Stimulated activated CD8-positive, alpha-beta memory T cell treated with anti-CD3 and anti-CD28 coated beads, Interleukin-15, amount 100 ng/mL, for 1 hour (primary cell): ENCODE measurements at regions not wholly inside any gene's neighbourhood (a gene's known extent, or its start where the extent isn't known, plus 50 kb on each side); places are given as distances from the start of the nearest gene placed in this dataset.
A peak's percentile ranks its signal among the peaks of the same experiment; 100 is the strongest.

Experiments
- DNase-seq: peaks from one replicate; pipeline ENCODE4 v3.0.0-alpha.2; 2020; ENCODE audit warnings: low read depth

GRCh38 chr1:114314098-114314497 is 160.4 kb upstream of the SYT6 start:
- DNase-seq = no peak

DNA sequence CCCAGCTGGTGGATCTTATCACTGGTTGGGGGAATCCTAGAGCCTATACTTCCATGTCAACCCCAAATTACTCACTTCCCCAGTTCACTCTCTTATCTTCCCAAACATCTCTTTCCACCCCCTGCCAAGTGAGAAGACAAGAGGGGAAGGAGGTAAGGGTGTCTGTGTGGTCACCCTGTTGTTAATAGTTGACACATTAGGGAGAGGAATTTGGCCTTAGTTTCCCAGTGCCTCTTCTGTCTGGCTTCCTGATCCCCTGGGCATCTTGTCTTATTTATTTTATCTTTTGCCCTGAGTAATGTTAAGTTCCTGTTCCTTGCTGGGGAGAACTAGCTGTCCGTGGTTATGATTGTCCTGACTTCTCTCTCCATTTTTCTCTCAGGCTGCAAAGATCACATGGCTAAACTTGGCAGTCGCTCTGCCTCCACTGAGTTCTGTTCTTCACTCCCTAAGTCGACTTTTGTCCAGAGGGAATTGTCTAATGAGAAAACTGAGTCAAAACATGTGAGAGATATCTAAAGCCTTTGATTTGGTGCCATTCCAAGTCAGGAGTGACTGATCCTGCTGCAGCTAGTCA is 157.1 kb upstream of the SYT6 start:
- DNase-seq = no peak

DNA sequence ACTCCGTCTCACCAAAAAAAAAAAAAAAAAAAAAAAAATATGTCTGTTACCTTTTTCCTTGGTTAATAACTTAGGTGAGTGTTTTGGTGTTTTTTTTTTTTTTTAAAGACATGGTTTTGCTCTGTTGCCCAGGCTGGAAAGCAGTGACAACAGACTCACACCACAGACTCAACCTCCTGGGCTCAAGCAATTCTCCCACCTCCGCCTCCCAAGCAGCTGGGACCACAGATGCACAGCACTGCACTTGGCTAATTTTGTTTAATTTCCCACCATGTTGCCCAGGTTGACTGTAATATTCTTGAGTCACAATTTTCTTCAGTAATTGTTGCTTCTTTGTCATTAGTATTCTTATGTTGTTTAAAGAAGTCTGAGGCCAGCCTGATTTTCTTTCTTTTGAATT is 149.2 kb upstream of the SYT6 start:
- no peak for DNase-seq

GRCh38 chr1:114299331-114299975 is 145.8 kb upstream of the SYT6 start:
- DNase-seq = no peak

DNA sequence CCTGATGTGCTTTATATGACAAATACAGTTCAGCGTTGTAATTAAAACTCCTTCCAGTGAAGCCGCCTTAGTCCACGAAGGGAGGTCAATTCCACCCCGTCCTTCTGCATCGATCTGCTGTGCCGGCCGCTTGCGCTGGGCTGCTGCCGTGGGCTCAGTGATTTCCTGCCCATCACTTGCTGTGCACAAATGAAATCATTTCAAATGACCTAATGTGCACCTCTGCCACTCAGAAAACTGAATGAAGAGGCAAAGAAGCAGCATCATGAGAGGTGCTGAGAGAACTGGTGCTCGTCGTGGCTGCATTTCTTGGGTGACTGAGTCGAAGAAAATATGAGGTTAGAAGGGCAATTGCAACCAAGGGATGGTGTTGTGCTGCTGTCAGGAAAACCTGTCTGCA is 144.3 kb upstream of the SYT6 start:
- DNase-seq = no peak

DNA sequence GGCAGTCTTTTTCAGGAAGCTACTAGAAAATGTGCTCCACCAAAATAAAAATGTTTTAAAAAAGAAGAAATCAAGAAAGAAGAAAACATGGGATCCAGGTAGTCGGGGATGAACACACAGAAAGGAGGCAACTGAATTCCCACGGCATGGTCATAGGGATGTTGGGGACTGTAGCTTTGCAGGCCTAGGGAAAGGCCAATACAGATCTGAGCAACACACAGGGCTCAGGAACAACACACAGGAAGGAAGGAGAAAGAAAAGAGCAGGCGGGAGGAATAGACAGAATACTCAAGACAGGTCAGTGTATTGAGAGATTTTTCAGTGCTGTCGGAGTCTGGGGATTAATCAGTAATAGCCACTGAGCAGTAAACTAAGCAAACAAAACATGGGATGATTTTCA is 142.7 kb upstream of the SYT6 start:
- DNase-seq = no peak

DNA sequence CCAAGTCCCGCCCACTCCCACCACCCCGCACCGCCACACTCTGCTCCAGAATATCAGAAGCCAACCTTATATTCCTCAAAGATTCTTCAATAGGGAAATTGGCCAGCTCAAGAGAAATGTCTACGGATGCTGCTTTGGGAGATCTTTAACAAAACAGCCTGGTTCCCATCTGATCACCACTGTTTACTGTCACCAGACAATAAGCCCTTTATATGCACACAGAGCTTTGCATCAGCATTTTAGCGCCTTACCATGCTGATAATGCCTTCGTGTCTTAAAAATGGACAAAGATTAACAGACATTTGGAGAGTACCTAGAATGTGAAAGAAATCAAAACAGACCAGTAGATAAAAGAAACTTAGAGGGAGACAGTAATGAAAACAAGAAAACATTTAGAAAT is 141.7 kb upstream of the SYT6 start:
- no peak for DNase-seq

DNA sequence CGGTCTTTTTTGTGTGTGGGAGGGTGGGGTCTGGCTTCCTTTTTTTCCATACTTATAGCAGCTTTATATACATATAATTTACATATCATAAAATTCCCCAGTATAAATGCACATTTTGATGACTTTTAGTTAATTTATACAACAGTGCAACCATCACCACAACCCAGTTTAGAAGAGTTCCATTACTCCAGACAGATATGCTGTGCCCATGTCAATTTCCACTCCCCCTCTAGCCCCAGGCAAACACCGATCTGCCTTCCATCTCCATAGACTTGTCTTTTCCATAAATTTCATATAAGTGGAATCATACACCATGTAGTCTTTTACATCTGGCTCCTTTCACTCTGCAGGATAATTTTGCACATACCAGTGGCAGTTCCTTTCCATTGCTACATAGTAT is 139.2 kb upstream of the SYT6 start:
- no peak for DNase-seq

GRCh38 chr1:114292194-114292593 is 138.5 kb upstream of the SYT6 start:
- DNase-seq = no peak

GRCh38 chr1:114290776-114291175 is 137.1 kb upstream of the SYT6 start:
- no peak for DNase-seq

GRCh38 chr1:114290341-114290740 is 136.7 kb upstream of the SYT6 start:
- DNase-seq = no peak

GRCh38 chr1:114289824-114290223 is 136.2 kb upstream of the SYT6 start:
- no peak for DNase-seq

- no peak for DNase-seq
Measured at GRCh38 chr1:114289306-114289705, 135.6 kb upstream of the SYT6 start.

DNA sequence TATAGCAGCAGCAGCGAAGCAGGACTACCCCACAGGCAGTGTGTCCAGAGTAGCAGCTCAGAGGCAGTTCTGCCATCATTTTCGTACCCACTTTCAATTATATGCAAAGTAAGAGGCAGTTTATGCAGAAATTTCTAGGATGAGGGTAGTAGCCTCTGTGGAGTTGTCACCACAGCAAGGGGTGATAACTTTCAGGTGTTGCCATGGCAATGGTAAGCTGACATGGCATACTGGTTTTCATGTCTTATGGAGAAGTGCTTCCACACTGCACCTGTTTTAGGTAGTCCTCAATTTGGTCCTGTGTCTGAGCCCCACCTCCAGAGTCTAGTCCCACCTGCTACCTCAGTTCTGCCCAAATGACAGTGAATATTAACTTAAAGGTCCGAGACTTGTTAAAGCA is 133.3 kb upstream of the SYT6 start:
- DNase-seq = no peak

DNA sequence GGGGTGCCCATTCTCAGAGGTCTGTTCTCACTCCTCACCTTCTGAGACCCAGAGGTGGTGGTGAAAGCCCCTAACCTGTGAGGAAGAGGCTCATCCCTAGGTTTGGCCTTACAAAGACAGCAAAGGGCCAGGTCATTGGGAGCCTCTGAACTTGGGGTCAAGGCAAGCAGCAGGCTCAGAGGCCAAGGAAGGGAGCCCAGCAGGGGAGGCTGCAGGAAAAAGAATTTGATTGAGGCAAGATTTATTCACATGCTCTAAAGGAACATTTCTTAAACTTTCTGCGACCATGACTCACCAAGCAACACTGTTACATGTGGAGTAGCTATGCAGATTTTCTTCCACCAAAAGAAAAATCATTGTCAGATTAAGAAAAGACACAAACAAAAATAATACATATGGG is 132.5 kb upstream of the SYT6 start:
- no peak for DNase-seq

GRCh38 chr1:114282751-114283403 is 129.2 kb upstream of the SYT6 start:
- peak; percentile 76 for DNase-seq

DNA sequence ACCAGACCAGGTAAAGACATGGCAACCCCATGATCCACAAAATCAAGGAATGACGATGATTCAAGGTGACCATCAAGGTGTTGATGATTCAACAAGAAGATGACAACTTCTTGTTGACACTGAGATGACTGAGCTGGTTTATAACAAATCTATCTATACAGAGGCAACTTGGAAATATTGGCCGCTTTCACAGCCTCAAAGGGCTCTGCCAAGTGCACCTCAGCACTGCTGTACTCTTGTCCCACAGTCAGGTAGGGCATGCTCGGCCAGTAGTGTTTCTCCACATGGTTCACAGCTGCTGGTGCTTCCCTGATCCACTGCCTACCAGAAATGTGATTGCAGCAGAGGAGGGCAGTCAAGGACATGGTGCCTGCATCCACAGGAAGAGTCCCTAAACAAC is 125.2 kb upstream of the SYT6 start:
- no peak for DNase-seq

GRCh38 chr1:114278430-114278829 is 124.8 kb upstream of the SYT6 start:
- DNase-seq = no peak

DNA sequence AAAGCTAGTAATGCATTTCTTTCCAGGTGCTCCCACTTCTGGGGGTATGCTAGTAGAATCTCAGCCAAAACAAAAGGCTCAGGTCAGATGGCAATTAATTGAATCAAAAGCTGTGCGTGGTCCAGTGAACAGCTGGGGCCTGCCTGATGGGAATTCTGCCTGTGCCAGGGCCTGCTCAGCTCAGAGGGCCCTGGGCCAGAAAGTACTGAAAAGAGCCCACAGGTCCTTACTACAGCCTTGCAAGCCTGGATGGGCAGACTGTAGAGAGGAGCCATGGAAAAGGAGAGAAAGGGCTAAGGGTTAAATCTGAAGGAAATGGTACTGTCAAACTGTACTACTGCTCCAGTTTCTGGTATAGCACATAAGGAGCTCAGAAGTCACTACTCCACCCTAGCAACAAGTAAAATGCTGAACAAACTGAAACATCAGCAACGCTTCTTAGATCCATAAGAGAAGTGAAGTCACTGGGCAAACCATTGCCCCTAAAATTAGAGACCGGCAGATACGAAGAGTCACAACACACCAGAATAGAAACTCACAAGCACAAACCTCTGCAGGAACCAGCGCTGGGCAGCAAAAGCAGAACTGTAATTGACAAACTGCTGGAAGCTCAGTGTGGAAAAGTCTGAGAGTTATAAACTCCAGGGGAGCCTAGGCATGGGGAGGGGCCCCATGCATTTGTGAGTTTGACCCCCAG is 121.1 kb upstream of the SYT6 start:
- no peak for DNase-seq

DNA sequence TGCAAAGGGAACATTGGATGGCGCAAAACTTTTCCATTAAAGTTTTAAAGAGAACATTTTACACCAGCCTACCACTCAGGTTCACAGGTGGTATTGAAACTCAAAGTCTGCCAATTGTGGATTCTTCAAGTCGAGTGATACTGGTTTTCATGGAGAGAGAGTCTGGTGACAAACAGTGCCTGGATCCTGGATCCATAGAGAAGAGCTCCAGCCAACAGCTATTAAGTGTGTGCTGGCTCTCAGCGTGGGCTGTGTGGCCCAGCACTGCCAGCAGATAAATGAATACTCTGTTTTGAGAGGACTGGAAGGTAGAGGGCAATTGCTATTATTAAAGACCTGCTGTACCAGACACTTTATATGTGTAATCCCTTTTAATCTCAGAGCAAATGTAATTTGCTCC is 118.9 kb upstream of the SYT6 start:
- DNase-seq = no peak

DNA sequence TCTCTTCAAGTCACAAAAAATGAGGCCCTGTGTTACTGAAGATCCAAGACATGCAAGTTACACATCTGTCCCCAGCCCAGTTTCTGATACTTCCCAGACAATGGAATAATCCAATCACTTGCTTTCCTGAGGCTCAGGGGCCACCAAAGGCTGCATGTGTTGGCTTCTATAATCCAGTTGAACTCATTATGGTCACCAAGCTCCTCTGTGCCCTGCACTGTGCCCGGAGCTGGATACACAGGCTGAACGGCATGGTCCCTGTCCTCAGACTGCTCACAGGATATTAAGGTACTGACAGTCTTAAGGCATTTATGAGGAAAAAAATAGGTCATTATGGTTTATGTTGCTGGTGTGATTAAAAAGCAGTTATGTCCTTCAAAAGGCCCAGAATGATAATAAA is 117.0 kb upstream of the SYT6 start:
- DNase-seq = no peak

GRCh38 chr1:114270282-114270681 is 116.6 kb upstream of the SYT6 start:
- no peak for DNase-seq

GRCh38 chr1:114269539-114269938 is 115.9 kb upstream of the SYT6 start:
- no peak for DNase-seq
